Testis (tissue), 2 donors: ENCODE measurements at regions not wholly inside any gene's neighbourhood (a gene's known extent, or its start where the extent isn't known, plus 50 kb on each side); places are given as distances from the start of the nearest gene placed in this dataset.
"Not testable (repeated sequence)": the region's sequence is repeated elsewhere in the genome, so short reads cannot be mapped to it uniquely, and the experiment has no call there.

Experiments used
- CTCF ChIP-seq, 3 experiments: fragments of 450-650 bp in 2 of 3; fragments of 200-600 bp in 1 of 3; sonication (generic) in 1 of 3; IDR thresholded peaks; one replicate each; pipeline ENCODE4 v1.5.1; 2016 to 2019; ENCODE audit warnings: antibody characterized with exemption in 3 of 3, mild to moderate bottlenecking in 2 of 3, moderate library complexity in 1 of 3
- POLR2A ChIP-seq: fragments of 450-650 bp; IDR thresholded peaks from one replicate; pipeline ENCODE4 v1.6.1; 2017; ENCODE audit warnings: antibody characterized with exemption, mild to moderate bottlenecking, moderate library complexity

GRCh38 chr6:60903860-60904259, 1382.2 kb downstream of the KHDRBS2 start:
- not testable (repeated sequence) for TF ChIP-seq CTCF (IDR thresholded peaks at IDR 0.05); POLR2A
